ENCODE measurements at regions not wholly inside any gene's neighbourhood (a gene's known extent, or its start where the extent isn't known, plus 50 kb on each side); places are given as distances from the start of the nearest gene placed in this dataset.

DNA sequence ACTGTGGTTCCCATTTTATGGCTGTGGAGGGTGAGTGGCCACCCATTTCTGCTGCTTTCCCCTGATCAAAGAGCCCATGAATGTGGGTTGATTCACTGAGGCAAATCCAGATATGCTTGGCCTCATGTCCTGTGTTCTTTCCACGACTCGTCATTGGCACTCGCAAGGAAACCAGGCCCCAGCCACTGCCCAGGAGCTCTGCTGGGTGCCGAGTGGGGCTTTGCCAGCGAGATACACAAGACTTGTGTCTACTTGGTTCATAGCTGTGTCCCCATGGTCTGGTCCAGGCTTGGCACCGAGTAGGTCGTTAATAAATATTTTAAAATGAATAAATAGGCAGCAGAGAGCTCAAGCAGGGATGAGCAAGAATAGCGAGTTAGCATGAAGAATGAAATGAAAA lies 1291.5 kb downstream of the TBC1D22A start:
- TF ChIP-seq EZH2 (IDR thresholded peaks at IDR 0.05; ENCODE audit: insufficient read depth, poor library complexity, severe bottlenecking) (no peak), EZH2phosphoT487 (IDR thresholded peaks at IDR 0.05; ENCODE audit: insufficient read depth, low read depth) (no peak)
